Activated CD4-positive, alpha-beta T cell treated with anti-CD3 and anti-CD28 coated beads, Interleukin-2, amount 50 U/mL, for 1 hour (primary cell): ENCODE measurements at regions not wholly inside any gene's neighbourhood (a gene's known extent, or its start where the extent isn't known, plus 50 kb on each side); places are given as distances from the start of the nearest gene placed in this dataset.

Source experiments
- DNase-seq: peaks from one replicate; pipeline ENCODE4 v3.0.0-alpha.2; 2020

- DNase-seq = no peak
These were observed 193.6 kb upstream of the FSCB start for GRCh38 chr14:44700694-44701093.

GRCh38 chr14:44700184-44700583 is 193.1 kb upstream of the FSCB start:
- no peak for DNase-seq

GRCh38 chr14:44699391-44699790 is 192.3 kb upstream of the FSCB start:
- DNase-seq = no peak

- no peak for DNase-seq
These were observed 162.4 kb upstream of the FSCB start for GRCh38 chr14:44669496-44669895.

GRCh38 chr14:44663136-44663535 is 156.1 kb upstream of the FSCB start:
- DNase-seq = no peak

- no peak for DNase-seq
These were observed 155.3 kb upstream of the FSCB start for GRCh38 chr14:44662250-44662891.

GRCh38 chr14:44658389-44658696 is 151.3 kb upstream of the FSCB start:
- no peak for DNase-seq

GRCh38 chr14:44657696-44658388 is 150.8 kb upstream of the FSCB start:
- DNase-seq = no peak

- DNase-seq = no peak
These were observed 150.1 kb upstream of the FSCB start for GRCh38 chr14:44657203-44657602.

GRCh38 chr14:44654591-44654990 is 147.5 kb upstream of the FSCB start:
- DNase-seq = no peak

GRCh38 chr14:44653641-44654040 is 146.6 kb upstream of the FSCB start:
- DNase-seq = no peak

GRCh38 chr14:44652640-44653039 is 145.6 kb upstream of the FSCB start:
- DNase-seq = no peak

GRCh38 chr14:44649061-44649460 is 142.0 kb upstream of the FSCB start:
- DNase-seq = no peak

- no peak for DNase-seq
These were observed 133.3 kb upstream of the FSCB start for GRCh38 chr14:44640416-44640815.

GRCh38 chr14:44639781-44640385 is 132.8 kb upstream of the FSCB start:
- DNase-seq = no peak

GRCh38 chr14:44634692-44635091 is 127.6 kb upstream of the FSCB start:
- DNase-seq = no peak

GRCh38 chr14:44626423-44626822 is 119.3 kb upstream of the FSCB start:
- no peak for DNase-seq

- no peak for DNase-seq
These were observed 118.0 kb upstream of the FSCB start for GRCh38 chr14:44625098-44625497.

- no peak for DNase-seq
These were observed 113.3 kb upstream of the FSCB start for GRCh38 chr14:44620121-44621019.

GRCh38 chr14:44616204-44616603 is 109.1 kb upstream of the FSCB start:
- DNase-seq = no peak

- no peak for DNase-seq
These were observed 106.1 kb upstream of the FSCB start for GRCh38 chr14:44613061-44613712.

- DNase-seq = no peak
These were observed 104.9 kb upstream of the FSCB start for GRCh38 chr14:44612002-44612401.
